Activated T-cell treated with anti-CD3 and anti-CD28 coated beads for 48 hours (primary cell): ENCODE measurements at regions not wholly inside any gene's neighbourhood (a gene's known extent, or its start where the extent isn't known, plus 50 kb on each side); places are given as distances from the start of the nearest gene placed in this dataset.
"Not testable (repeated sequence)": the region's sequence is repeated elsewhere in the genome, so short reads cannot be mapped to it uniquely, and the experiment has no call there.

ENCODE experiments used
- DNase-seq: peaks from one replicate; pipeline ENCODE4 v3.0.0-alpha.2; 2020; ENCODE audit warnings: low read depth

DNA sequence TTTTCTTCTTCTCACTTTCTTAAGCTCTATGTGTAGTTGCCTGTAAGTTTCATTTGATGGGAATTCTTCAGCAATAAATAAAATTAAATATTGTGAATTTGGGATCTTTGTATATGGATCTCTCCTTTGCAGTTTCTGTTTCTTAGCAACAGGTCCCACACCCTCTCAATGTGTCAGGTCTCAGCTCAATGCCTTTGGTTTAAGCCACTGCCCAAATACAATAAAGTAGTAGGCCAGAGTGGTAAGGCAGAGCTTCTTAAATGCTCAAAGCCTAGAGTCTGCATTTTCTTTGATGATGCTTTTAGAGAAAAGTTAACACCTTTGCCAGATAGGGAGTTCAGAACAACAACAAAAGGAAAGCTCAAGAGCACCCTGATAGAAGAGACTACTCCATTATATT, 343.7 kb downstream of the NSUN3 start:
- no peak for DNase-seq

DNA sequence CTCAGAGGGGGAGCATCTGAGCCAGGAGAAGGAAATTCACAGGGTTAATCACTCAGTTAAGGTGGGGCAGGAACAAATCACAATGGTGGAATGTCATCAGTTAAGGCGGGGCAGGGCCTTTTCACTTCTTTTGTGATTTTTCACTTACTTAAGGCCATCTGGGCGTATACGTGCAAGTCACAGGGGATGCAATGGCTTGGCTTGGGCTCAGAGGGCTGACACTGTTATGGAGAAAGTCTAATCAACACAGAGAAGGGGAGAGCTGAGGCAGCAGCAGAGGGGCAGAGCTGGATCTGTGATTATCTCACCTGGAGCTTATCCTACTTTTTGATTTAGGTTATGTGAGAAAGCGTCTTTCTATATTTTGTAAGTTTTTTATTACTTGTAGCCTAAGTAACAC, 350.1 kb downstream of the NSUN3 start:
- not testable (repeated sequence) for DNase-seq

DNA sequence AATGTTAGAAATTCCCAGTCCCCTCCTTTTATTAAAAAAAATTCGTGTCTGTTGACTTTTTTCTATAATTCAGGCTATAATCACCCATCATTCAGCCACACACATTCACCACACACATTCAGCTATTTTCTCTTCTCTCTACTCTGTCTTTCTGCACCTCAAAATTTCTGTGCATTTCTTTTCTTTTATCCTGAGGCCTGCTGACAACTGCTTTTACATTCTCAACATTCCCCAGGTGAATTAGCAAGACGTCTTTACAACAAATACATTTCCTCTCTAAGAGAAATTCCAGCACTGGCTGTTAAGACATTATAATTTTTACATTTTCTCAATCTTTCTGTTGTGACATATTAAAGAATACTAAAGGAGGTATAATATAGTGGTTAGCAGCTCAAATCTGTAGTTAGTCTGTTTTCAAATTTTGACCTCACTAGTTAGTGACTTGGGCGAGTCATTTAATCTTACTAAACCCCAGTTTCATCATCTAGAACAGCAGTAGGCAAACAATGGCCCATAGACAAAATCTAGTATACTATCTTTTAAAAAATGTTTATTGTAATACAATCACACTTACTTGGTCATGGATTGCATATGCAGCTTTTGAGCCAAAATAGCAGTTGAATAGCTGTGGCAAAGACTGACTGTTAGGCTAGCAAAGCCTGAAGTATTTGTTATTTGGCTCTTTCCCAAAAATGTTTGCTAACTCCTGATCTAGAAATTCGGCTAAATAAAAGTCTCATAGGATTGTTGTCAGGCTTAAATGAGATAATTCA, 350.7 kb downstream of the NSUN3 start:
- DNase-seq: no peak

DNA sequence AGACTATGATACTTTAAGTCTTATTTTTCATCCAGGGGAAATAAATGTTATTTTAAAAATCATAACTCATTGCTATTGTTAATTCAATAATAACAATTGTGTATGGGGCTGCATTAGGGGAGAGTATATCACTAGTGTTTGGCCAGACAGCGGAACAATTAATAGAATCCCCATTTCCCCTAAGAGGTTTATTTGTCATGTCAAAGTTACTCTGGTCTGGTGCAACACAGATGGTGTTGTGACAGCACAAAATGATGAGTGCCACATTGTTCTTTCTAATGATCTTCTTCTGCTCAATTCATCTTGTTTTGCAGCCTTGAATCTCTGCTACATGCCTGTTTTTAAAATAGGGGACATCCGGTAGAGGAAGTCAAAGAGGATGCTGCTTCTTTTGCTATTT, 351.6 kb downstream of the NSUN3 start:
- no peak for DNase-seq

DNA sequence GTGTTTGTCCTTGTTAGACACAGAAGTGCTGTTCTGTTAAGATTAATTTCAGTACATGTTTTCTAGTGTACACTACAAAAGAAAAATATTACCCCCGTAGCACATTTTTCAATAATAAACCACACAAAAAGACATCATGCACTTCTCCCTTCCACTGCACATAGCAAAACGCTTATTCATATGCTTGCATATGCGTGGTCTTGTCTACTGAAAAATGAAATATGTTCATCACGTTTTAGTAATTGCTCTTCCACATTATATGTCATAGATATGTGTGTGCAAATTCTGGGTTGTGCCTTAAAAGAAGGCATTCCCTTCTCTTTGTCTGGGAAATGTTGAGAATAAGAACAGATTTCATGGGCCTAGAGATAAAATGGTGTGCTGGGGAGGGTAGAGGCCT, 353.9 kb downstream of the NSUN3 start:
- no peak for DNase-seq

DNA sequence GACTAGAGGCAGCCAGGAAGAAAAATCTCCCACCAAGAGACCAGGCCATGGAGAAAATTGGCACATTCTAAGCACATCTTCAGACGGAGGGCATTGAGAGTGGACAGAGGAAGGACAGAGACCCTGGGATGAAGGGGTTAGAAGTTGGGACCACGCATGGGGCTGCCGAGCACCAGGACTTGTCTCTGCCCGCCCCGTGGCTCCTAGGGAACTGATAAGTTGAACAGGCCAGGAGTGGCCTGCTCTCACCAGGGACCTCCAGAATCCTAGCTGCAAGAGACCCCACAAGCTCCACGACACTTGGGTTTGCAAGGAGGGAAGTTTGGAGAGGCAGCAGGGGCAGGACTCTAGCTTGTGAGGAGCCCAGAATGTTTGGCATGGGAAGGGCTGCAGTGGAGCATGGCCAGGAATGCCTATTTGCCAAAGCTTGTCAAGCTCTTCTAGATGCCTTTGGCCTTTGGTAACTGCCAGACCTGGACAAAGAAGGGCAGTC, 355.1 kb downstream of the NSUN3 start:
- DNase-seq: no peak

DNA sequence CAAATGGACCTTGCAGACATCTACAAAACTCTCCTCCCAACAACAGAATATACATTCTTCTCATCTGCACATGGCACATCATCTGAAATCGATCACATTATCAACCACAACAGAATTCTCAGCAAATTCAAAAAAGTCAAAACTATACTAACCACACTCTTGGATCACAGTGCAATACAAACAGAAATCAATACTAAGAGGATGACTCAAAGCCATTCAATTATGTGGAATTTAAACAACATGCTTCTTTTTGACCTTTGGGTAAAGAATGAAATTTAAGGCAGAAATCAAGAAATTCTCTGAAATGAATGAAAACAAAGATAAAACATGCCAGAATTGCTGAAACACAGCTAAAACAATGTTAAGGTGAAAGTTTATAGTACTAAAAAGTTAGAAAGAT, 358.1 kb downstream of the NSUN3 start:
- no peak for DNase-seq

DNA sequence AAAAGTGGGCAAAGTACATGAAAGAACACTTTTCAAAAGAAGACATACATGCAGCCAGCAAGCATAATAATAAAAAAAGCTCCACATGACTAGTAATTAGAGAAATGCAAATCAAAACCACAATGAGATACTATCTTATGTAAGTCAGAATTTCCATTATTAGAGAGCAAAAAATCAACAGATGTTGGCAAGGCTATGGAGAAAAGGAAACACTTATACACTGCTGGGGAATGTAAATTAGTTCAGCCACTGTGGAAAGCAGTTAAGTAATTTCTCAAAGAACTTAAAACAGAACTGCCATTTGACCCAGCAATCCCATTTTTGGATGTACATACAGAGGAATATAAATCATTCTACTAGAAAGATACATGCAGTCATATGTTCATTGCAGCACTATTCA, 360.7 kb downstream of the NSUN3 start:
- no peak for DNase-seq

DNA sequence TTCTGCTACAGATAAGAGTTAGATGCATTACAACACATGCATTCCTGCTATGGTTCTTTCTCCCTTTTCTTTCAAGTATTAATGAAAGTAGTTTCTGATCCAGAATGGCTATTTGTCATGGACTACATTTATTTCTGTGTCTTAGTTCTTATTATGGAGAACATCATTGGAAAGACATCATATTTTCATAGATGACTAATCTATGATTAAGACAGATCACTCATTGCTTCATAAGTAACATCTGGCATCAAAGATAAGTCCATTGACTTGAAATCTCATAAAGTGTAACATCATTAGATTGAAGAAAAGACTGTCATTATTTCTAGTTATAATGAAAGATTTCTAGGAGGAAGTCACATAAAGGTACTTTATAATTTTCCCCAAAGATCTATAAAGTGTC, 366.7 kb downstream of the NSUN3 start:
- DNase-seq: no peak

DNA sequence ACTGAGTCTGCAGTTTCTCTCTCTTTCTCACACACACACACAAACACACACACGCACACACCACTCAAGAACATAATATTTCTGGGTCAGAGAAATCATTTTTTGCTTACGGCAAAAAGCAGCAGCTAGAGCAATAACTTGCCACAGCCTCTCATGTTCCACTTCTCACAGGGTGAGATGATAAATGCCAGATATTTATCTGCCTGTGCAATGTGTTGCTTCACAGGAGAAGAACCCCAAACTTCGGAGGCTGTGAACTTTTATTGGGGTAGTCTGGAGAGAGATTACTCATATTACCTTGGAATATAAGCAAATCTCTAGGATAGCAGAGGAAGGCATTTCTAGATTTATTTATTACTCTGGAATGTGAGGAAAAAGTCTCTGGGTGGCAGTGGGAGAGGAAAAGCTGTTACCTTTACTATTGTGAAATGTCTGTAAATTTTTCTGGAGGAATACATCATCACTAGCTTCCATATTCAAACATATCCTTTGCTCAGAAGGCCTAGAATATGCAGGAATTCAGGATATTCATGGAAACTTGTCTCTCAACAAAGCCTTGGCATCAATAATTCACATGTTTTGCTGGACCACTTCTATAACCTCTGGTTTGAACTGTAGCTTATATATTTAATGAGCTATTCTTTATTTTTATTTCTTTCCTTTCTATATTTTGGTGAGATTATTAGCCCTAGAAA, 369.2 kb downstream of the NSUN3 start:
- DNase-seq: no peak

DNA sequence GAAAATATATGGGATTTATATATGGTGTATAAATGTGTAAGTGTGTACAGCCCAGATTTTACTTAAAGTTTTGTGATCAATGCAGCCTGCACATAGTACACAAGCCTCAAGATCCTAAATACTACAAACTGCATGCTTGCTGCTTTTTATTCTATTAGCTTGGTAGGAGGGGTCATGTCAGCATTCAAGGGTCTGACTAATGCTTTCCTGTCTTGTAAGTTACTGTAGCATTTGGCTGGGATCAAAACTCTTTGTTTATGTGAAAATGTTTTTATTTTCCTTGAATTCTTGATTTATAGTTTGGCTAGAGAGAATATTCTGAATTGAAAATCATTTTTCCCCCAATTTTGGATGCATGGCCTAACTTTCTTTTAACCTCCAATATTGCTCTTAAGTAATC, 370.9 kb downstream of the NSUN3 start:
- no peak for DNase-seq

DNA sequence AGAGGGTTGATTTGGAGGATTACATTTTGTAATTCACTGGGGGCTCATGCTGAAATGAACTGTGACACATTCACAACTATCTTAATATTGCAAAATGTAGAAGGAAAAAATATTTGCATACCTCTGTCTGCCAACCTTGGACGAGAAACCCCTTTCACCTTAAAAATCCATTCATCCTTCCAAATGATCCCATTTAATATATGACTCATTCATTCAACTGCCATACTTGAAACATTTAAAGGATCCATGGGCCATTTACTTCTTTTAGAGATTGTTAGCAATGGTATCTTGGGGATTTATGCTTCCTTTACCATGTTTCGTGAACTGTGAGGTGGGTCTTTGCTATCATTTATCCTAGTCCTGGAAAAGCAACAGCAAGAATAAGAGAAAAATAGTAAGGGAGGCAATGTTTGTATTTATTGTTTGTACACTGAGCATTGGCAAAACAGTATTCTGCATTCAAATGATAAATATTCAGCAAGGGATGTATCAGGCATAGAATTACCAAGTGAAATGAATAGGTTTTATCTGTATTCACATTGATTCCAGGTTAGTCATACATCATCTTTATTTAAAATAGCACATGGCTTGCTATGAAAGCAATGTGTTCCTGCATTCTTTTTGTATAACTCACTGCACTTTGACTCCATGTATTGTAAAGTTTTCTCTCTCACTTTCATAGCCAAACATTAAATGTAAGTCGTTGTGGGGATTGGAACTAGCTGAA, 378.1 kb downstream of the NSUN3 start:
- DNase-seq: no peak

DNA sequence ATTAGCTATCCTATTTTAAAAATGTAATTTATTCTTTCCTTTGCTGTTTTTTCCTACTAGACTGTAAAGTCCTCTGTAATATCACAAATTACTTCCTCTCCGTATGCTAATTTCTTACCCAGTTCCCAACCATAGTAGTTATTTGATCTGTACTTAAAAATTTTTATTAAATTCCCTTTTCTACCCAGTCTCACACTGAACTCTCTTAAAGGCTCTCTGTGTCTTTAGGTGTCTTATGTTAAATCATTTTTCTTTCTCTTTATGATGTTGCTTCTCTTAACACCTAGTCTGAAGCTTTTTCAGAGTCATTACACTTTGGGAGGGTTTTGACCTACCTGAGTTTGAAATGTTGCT, 378.6 kb downstream of the NSUN3 start:
- DNase-seq: no peak

DNA sequence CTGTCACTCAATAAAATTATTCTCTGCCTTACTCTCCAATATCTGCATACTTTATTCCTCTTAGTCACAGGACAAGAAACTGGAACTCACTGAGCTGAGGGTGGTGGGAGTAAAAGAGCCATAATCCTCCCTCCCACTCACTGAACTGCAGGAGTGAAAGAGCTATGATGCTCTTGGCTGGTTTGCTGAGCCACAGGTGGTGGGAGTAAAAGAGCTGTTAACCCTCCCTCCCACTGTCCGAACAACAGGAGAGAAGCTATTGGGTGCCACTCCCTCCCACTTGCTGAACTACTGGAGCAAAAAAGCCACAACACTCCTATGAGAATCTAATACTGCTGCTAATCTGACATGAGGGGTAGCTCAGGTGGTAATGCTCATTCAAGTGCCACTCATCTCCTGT, 391.0 kb downstream of the NSUN3 start:
- DNase-seq: no peak

DNA sequence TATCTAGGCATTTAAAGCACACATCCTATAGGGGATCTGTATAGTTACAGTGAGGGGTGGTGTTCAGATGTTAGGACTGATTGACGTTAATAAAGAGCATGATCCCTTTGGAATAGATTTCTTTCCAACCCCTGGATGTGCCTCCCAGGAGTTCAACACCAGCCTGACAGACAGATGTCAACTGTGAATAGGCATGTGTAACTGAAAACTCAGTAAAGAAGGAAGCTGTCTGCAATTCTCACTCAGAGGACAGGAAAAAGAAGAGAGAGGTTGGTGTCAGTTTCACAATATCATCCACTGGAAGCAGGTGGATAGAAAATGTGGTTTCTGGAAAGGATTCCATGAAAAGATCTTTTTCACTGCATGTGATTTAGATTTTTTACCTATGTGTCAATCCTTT, 396.3 kb downstream of the NSUN3 start:
- DNase-seq: no peak

DNA sequence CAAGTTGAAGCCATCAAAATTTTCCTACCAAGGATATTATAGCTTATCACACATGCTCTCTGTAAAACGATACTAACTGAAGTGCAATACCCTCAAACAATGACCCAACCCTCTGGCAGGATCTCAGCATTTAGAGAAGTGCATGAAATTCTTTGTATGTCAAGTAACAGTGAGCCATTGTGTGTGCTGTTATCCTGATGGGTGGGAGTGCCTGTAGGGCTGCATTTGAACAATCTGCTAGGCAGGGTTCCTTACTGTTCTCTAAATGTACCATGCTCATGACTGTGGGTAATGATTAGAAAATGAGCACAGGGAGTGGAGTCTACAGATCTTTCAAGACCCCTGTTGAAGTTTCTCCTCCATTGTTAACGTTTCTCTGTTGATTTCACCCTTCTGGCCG, 398.1 kb downstream of the NSUN3 start:
- DNase-seq: no peak

DNA sequence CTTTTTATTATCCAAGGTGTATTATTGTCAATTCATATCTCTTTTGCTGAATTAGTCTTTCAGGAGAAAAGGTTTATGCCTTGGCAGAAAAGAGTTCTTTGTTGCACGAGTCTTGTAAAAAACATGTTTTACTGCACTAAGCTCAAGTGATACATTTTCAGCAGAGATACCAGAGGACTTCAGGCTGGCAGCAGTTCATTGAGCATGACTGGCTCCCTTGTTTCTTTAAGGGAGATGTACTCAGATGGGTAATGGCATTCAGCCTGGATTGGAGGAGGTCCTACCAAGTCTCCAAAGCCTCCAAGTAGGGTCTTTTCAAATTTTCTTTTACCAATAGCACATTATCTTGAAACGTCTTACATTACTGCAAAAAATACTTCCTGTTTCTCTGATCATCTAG, 400.1 kb downstream of the NSUN3 start:
- DNase-seq: no peak

DNA sequence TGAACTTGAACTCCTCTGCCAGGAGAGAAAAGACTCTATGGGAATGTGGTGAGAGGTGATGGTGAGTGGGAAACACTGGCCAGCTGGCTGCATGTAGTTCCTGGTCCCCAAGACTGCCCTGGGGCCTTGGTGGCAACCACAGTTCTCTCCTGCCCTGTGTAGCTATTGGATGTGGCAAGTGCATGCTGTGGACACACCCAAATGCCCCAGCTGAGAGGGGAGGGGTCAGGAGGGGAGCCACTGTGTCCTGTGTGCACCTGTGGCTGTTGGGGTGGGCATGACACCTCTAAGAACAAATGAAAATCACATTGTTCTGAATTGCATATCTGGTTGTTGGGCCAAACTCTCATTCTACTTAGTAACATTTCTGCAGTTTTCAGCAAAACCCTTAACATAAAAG, 409.6 kb downstream of the NSUN3 start:
- DNase-seq: no peak

DNA sequence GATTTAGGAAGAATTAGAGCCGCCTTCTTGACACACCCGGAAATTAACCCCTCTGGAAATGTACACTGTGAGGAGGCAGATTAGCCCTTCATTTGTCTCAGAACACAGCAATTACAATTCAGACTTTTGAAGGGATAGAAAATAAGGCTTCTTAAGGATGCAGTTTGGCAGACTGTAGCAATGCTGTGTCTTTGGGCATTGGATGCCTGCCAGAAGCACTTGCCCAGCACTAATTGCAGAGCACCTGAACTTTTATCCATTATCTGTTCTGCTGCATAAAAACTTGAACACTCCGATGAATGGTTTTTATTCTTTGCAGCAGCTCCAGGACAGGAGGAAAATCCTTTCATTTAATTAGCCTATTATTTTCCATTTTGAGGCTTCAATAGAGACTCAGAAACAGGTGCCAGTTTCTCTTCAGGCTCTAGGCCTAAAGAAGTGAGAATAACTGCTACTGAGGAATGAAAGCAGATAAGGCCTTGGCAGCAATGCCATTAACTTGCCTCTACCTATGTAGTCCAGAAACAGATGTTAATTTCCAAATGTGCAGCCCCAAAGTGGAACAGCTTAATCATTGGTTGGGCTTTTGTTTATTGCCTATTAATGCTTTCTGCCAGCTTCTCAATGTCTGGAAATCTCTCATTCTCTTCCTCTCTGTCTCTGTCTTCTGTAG, 418.5 kb downstream of the NSUN3 start:
- no peak for DNase-seq

DNA sequence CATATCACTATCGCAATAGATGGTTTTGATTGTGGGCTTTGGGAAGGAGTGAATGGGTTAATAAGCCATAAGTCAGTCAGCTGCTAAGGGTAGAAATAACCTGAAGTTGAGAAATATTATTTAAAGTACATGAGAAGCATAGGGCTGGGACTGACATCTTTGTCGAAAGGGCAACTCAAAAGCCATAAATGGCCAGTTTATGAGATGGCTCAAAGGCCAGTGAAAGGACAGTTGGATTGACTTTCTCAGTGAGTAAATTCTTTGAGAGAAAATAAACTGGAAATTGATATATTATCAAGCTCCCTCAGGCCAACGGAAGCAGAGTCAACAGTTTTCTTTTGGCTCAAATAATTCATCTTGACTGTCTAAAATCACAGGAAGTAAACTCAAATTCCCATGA, 419.8 kb downstream of the NSUN3 start:
- DNase-seq: no peak

DNA sequence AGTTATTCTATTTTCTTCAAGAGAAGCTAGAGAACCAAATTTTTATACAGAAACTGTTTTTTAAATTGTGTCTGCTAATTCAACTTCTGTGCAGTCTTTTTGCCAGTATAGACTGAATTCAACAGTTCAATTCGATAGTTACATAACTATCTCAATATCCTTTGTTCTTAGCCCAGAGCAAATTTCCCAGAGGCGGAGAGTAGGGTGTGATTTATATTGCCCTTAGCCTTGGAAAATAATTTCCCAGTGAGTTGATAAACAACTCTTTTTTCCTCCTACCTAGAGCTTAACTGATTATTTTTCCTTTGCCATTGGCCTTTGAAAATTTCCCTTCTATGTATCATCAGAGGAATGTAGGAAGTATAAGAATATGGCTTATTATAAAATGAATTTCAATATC, 420.5 kb downstream of the NSUN3 start:
- DNase-seq: no peak

DNA sequence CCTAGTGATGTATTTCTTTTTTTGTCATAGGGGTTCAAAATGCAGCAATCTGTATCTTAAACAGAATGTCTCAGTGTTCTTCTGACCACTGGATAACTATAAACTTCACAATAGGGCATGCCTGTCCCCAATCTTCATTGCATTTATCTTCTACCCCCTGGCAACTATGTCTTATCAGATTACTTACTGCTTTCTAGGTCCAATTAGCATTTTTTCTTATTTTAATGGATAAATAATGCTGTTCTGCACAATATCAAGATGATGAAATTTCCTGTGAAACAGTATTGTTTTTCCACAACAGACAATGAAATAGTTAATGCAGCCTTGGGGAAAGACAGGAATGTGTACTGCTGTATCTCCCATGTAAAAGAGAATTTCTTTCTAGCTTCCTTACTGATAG, 432.1 kb downstream of the NSUN3 start:
- DNase-seq: no peak

DNA sequence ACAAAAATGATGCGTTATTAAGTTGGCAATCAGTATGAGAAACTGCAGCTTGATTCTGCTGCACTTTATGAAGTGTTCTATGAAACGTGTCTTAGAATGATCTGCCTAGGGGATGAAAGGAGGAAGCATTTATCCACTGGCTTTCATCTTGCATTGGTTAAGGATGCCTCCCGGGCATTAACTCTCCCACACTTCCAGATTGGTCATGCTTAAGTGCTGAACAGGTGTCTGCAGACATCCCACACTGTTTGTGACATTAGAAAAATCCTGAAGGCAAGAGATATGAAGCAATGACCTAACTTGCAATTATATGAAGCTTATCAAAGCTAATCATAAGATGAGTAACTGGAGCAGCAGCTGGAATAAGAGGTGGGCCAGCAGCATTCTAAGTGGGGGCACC, 437.3 kb downstream of the NSUN3 start:
- no peak for DNase-seq
